ENCODE measurements at regions not wholly inside any gene's neighbourhood (a gene's known extent, or its start where the extent isn't known, plus 50 kb on each side); places are given as distances from the start of the nearest gene placed in this dataset.

- Histone ChIP-seq H3K4me2 (ENCODE audit: low read depth, low read length) (no peak overlapping the region), H3K4me1 (ENCODE audit: control insufficient read depth, insufficient read depth, low read length) (no peaks in the 10 kb centered on the region), H4K91ac (ENCODE audit: insufficient read depth, low read depth, low read length) (no peak overlapping the region), H4K8ac (ENCODE audit: low read depth in 2 of 2, low read length in 2 of 2) (no peak overlapping the region), H3K79me1 (ENCODE audit: low read depth in 1 of 2, low read length in 2 of 2) (no peaks in the 10 kb centered on the region), H4K5ac (ENCODE audit: low read depth, low read length) (no peak overlapping the region), H3K9ac (ENCODE audit: low read depth, low read length) (no peak overlapping the region), H3K36me3 (ENCODE audit: control insufficient read depth, insufficient read depth, low read length) (no peaks in the 10 kb centered on the region), H3K4me3 (ENCODE audit: insufficient read depth, low read depth, low read length) (no peak overlapping the region), H3K18ac (ENCODE audit: low read depth, low read length) (no peak overlapping the region), H2AK9ac (replicated peaks; ENCODE audit: low read depth, low read length, poor library complexity) (no peak overlapping the region), H3K56ac (ENCODE audit: extremely low read depth, insufficient read depth, low read length) (no peak overlapping the region), H3K9me3 (ENCODE audit: control insufficient read depth, insufficient read depth, low read length) (no peaks in the 10 kb centered on the region), H2BK120ac (ENCODE audit: low read depth, low read length) (no peak overlapping the region), H2BK15ac (ENCODE audit: low read depth, low read length) (no peak overlapping the region), H3K27me3 (ENCODE audit: control insufficient read depth, insufficient read depth, low read length) (no peaks in the 10 kb centered on the region), H3K4ac (ENCODE audit: low read depth, low read length) (no peak overlapping the region), H2BK20ac (ENCODE audit: low read depth, low read length) (no peak overlapping the region), H2AK5ac (ENCODE audit: low read depth, low read length) (no peak overlapping the region), H3K27ac (ENCODE audit: insufficient read depth, low read length) (no peak overlapping the region), H3K9me1 (ENCODE audit: insufficient read depth, low read length) (no peaks in the 10 kb centered on the region), H3K14ac (replicated peaks; ENCODE audit: low read depth, low read length) (no peak overlapping the region), H4K20me1 (ENCODE audit: insufficient read depth, low read length) (no peaks in the 10 kb centered on the region), H2AFZ (replicated peaks; ENCODE audit: low read length, poor library complexity) (no peak overlapping the region), H3K23ac (ENCODE audit: low read depth, low read length) (no peak overlapping the region), H2BK5ac (ENCODE audit: low read depth, low read length, poor library complexity, severe bottlenecking) (no peak overlapping the region)
- dilution Hi-C loops (cut with HindIII; ENCODE audit: low sequenced_read_pairs, unreplicated experiment), result no loop called here
- CTCF ChIA-PET, result interaction anchor here (0.7 to 2.1 kb wide), 3 partner anchors 85 to 208 kb away, joined by 3 to 7 read pairs (median 3); no protein-coding TSS in a partner anchor
- in situ Hi-C loops (cut with MboI; ENCODE audit: low sequenced_read_pairs), result no loop called here
- intact Hi-C loops (cut with micrococcal nuclease), result no loop called here
- DNase-seq, result no peak
- no CpG with 5 or more reads among the region's 4 CpGs for WGBS, 2 experiments (ENCODE audit: extremely low coverage in 2 of 2, insufficient read length in 1 of 2)
- BruUV-seq (replicated peaks), result no TSS peak
- no peak for ATAC-seq (ENCODE audit: low read depth)
- POLR2A ChIA-PET (ENCODE audit: unreplicated experiment), result no interaction called here
- TF ChIP-seq FOS (IDR thresholded peaks at IDR 0.05; ENCODE audit: low read depth, low read length), result no peak
- TF ChIP-seq RCOR1 (IDR thresholded peaks at IDR 0.05; ENCODE audit: insufficient replicate concordance, low read length), result no peak
- no peak for TF ChIP-seq RAD21 (IDR thresholded peaks at IDR 0.05; ENCODE audit: low read length)
- no peak for TF ChIP-seq MAFK (IDR thresholded peaks at IDR 0.05; ENCODE audit: low read depth, low read length)
- no peak for TF ChIP-seq SMC3 (IDR thresholded peaks at IDR 0.05; ENCODE audit: low read depth, low read length)
- TF ChIP-seq, protein P1, sequence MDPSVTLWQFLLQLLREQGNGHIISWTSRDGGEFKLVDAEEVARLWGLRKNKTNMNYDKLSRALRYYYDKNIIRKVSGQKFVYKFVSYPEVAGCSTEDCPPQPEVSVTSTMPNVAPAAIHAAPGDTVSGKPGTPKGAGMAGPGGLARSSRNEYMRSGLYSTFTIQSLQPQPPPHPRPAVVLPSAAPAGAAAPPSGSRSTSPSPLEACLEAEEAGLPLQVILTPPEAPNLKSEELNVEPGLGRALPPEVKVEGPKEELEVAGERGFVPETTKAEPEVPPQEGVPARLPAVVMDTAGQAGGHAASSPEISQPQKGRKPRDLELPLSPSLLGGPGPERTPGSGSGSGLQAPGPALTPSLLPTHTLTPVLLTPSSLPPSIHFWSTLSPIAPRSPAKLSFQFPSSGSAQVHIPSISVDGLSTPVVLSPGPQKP (IDR thresholded peaks at IDR 0.05; ENCODE audit: borderline replicate concordance, low read depth, low read length), result no peak
- TF ChIP-seq BHLHE40 (IDR thresholded peaks at IDR 0.05; ENCODE audit: low read depth, low read length), result no peak
- TF ChIP-seq MAZ (IDR thresholded peaks at IDR 0.05; ENCODE audit: borderline replicate concordance, low read depth, low read length), result no peak
- no peak for TF ChIP-seq MXI1 (IDR thresholded peaks at IDR 0.05; ENCODE audit: borderline replicate concordance, low read depth, low read length)
- no peak for TF ChIP-seq RFX5 (IDR thresholded peaks at IDR 0.05; ENCODE audit: low read depth, low read length)
- TF ChIP-seq POLR2A (IDR thresholded peaks at IDR 0.05; ENCODE audit: low read depth, low read length), result no peak
- TF ChIP-seq, protein P2, sequence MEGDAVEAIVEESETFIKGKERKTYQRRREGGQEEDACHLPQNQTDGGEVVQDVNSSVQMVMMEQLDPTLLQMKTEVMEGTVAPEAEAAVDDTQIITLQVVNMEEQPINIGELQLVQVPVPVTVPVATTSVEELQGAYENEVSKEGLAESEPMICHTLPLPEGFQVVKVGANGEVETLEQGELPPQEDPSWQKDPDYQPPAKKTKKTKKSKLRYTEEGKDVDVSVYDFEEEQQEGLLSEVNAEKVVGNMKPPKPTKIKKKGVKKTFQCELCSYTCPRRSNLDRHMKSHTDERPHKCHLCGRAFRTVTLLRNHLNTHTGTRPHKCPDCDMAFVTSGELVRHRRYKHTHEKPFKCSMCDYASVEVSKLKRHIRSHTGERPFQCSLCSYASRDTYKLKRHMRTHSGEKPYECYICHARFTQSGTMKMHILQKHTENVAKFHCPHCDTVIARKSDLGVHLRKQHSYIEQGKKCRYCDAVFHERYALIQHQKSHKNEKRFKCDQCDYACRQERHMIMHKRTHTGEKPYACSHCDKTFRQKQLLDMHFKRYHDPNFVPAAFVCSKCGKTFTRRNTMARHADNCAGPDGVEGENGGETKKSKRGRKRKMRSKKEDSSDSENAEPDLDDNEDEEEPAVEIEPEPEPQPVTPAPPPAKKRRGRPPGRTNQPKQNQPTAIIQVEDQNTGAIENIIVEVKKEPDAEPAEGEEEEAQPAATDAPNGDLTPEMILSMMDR (conservative IDR thresholded peaks at IDR 0.05; ENCODE audit: low read depth, low read length), result no peak
- TF ChIP-seq CEBPB (IDR thresholded peaks at IDR 0.05; ENCODE audit: low read depth, low read length), result no peak
- TF ChIP-seq, protein P3, sequence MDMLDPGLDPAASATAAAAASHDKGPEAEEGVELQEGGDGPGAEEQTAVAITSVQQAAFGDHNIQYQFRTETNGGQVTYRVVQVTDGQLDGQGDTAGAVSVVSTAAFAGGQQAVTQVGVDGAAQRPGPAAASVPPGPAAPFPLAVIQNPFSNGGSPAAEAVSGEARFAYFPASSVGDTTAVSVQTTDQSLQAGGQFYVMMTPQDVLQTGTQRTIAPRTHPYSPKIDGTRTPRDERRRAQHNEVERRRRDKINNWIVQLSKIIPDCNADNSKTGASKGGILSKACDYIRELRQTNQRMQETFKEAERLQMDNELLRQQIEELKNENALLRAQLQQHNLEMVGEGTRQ (IDR thresholded peaks at IDR 0.05; ENCODE audit: low read depth, low read length), result no peak
- no peak for TF ChIP-seq NFE2L2 (IDR thresholded peaks at IDR 0.05; ENCODE audit: low read depth, low read length)
- TF ChIP-seq CHD1 (IDR thresholded peaks at IDR 0.05; ENCODE audit: low read depth, low read length), result no peak
Measured at GRCh38 chr5:148949841-148950470, 112.9 kb downstream of the SH3TC2 start.

Measured in IMR-90 (cell line).